Smooth muscle cell (in vitro differentiated cells): ENCODE measurements at regions not wholly inside any gene's neighbourhood (a gene's known extent, or its start where the extent isn't known, plus 50 kb on each side); places are given as distances from the start of the nearest gene placed in this dataset.

Source experiments
- DNase-seq: peaks from one replicate; lab custom pipeline; 2025; ENCODE audit not compliant: unreplicated experiment; lab: John Stamatoyannopoulos, UW
- H2AFZ ChIP-seq: fragments of 200-600 bp; sonication (generic); 2 replicates; pipeline ENCODE4 v1.6.0; 2016; ENCODE audit warnings: antibody characterized with exemption, low read depth, mild to moderate bottlenecking
- H3F3A ChIP-seq: fragments of 200-600 bp; sonication (generic); 2 replicates; pipeline ENCODE4 v1.6.0; 2017; ENCODE audit warnings: antibody characterized with exemption, low read depth
- H3K27ac ChIP-seq: fragments of 200-600 bp; sonication (generic); 2 replicates; pipeline ENCODE4 v1.5.1; 2016; ENCODE audit warnings: low read depth, mild to moderate bottlenecking
- H3K27me3 ChIP-seq: fragments of 200-600 bp; sonication (generic); 2 replicates; pipeline ENCODE4 v1.6.1; 2016; ENCODE audit warnings: low read depth, mild to moderate bottlenecking
- H3K36me3 ChIP-seq: fragments of 200-600 bp; sonication (generic); 2 replicates; pipeline ENCODE4 v1.5.1; 2016; ENCODE audit warnings: low read depth
- H3K4me1 ChIP-seq: fragments of 200-600 bp; sonication (generic); 2 replicates; pipeline ENCODE4 v1.5.1; 2016; ENCODE audit warnings: low read depth
- H3K4me2 ChIP-seq: fragments of 200-600 bp; sonication (generic); 2 replicates; pipeline ENCODE4 v1.6.0; 2016; ENCODE audit warnings: mild to moderate bottlenecking
- H3K4me3 ChIP-seq: fragments of 200-600 bp; sonication (generic); 2 replicates; pipeline ENCODE4 v1.5.1; 2016; ENCODE audit warnings: mild to moderate bottlenecking
- H3K79me2 ChIP-seq: fragments of 200-600 bp; sonication (generic); 2 replicates; pipeline ENCODE4 v1.6.0; 2016; ENCODE audit warnings: low read depth, mild to moderate bottlenecking
- H3K9ac ChIP-seq: fragments of 200-600 bp; sonication (generic); 2 replicates; pipeline ENCODE4 v1.6.0; 2016; ENCODE audit warnings: low read depth
- H3K9me3 ChIP-seq: fragments of 200-600 bp; sonication (generic); replicated peaks from 2 replicates; pipeline ENCODE4 v1.5.1; 2016; ENCODE audit warnings: low read depth
- H4K20me1 ChIP-seq: fragments of 200-600 bp; sonication (generic); 2 replicates; pipeline ENCODE4 v1.6.0; 2016; ENCODE audit warnings: low read depth
- CTCF ChIP-seq: fragments of 200-600 bp; sonication (generic); IDR thresholded peaks from 2 replicates; pipeline ENCODE4 v1.5.1; 2017; ENCODE audit warnings: borderline replicate concordance, mild to moderate bottlenecking, antibody characterized with exemption; ENCODE audit not compliant: insufficient read depth, poor library complexity, severe bottlenecking
- WGBS: methylation state at CpG from one replicate; pipeline ENCODE4 v1.1.7; 2016; ENCODE audit warnings: low lambda C conversion rate; 5-methylcytosine and 5-hydroxymethylcytosine counted together

GRCh38 chr6:138597336-138597735, 98.0 kb upstream of the NHSL1 start:
- Histone ChIP-seq H3K4me1 (peaks cover 13% of the 10 kb centered on the region), H3K79me2 (peaks cover 5% of the 10 kb centered on the region), H3K27ac (no peak overlapping the region), H3K9ac (no peak overlapping the region), H2AFZ (no peak overlapping the region), H3K36me3 (no peaks in the 10 kb centered on the region), H3K27me3 (no peaks in the 10 kb centered on the region), H3K4me2 (no peak overlapping the region), H4K20me1 (no peaks in the 10 kb centered on the region), H3K9me3 (no peaks in the 10 kb centered on the region), H3K4me3 (no peak overlapping the region), H3F3A (peaks cover 9% of the 10 kb centered on the region)
- no peak for DNase-seq
- 97% methylated on average over 7 of the region's 7 CpGs for WGBS
- TF ChIP-seq CTCF: no peak

GRCh38 chr6:138598562-138599173, 99.4 kb upstream of the NHSL1 start:
- Histone ChIP-seq H3K4me3 (no peak overlapping the region), H3K9me3 (no peaks in the 10 kb centered on the region), H3K27me3 (no peaks in the 10 kb centered on the region), H4K20me1 (peaks cover 2% of the 10 kb centered on the region), H2AFZ (no peak overlapping the region), H3K4me1 (peaks cover 10% of the 10 kb centered on the region), H3K4me2 (no peak overlapping the region), H3K9ac (no peak overlapping the region), H3K79me2 (peaks cover 10% of the 10 kb centered on the region), H3K36me3 (no peaks in the 10 kb centered on the region), H3F3A (peaks cover 9% of the 10 kb centered on the region), H3K27ac (no peak overlapping the region)
- WGBS: 95% methylated on average over 3 of the region's 3 CpGs
- TF ChIP-seq CTCF: no peak
- no peak for DNase-seq

DNA sequence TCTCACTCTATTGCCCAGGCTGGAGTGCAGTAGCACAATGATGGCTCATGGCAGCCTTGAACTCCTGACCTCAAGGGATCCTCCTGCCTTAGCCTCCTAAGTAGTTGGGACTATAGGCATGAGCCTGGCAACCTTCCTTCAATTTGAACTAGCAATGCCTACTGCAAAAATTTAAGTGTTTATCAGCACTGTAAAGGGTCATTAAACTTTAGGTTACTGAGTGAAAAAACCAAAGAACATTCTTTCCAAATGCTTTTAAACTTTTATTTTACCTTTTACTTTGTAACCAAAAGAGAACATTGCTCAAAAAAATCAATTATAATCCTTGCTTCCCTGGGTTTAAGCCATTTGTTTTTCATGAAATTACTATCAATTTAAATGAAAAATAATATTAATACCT, 101.0 kb upstream of the NHSL1 start:
- H3K27ac ChIP-seq: no peak overlapping the region
- no peak overlapping the region for H2AFZ ChIP-seq

More for the DNA sequence above, 101.0 kb upstream of the NHSL1 start:
- H3K4me2 ChIP-seq: no peak overlapping the region
- no peaks in the 10 kb centered on the region for H3K27me3 ChIP-seq
- H3K9me3 ChIP-seq: no peaks in the 10 kb centered on the region
- no peaks in the 10 kb centered on the region for H3F3A ChIP-seq
- no peak overlapping the region for H3K9ac ChIP-seq
- H3K79me2 ChIP-seq: peaks cover 16% of the 10 kb centered on the region
- H3K4me3 ChIP-seq: no peak overlapping the region
- no peak for TF ChIP-seq CTCF
- peaks cover 14% of the 10 kb centered on the region for H4K20me1 ChIP-seq
- no peaks in the 10 kb centered on the region for H3K36me3 ChIP-seq
- no peak for DNase-seq
- no peaks in the 10 kb centered on the region for H3K4me1 ChIP-seq
